ENCODE measurements at regions not wholly inside any gene's neighbourhood (a gene's known extent, or its start where the extent isn't known, plus 50 kb on each side); places are given as distances from the start of the nearest gene placed in this dataset.
"Not testable (repeated sequence)": the region's sequence is repeated elsewhere in the genome, so short reads cannot be mapped to it uniquely, and the experiment has no call there.

DNA sequence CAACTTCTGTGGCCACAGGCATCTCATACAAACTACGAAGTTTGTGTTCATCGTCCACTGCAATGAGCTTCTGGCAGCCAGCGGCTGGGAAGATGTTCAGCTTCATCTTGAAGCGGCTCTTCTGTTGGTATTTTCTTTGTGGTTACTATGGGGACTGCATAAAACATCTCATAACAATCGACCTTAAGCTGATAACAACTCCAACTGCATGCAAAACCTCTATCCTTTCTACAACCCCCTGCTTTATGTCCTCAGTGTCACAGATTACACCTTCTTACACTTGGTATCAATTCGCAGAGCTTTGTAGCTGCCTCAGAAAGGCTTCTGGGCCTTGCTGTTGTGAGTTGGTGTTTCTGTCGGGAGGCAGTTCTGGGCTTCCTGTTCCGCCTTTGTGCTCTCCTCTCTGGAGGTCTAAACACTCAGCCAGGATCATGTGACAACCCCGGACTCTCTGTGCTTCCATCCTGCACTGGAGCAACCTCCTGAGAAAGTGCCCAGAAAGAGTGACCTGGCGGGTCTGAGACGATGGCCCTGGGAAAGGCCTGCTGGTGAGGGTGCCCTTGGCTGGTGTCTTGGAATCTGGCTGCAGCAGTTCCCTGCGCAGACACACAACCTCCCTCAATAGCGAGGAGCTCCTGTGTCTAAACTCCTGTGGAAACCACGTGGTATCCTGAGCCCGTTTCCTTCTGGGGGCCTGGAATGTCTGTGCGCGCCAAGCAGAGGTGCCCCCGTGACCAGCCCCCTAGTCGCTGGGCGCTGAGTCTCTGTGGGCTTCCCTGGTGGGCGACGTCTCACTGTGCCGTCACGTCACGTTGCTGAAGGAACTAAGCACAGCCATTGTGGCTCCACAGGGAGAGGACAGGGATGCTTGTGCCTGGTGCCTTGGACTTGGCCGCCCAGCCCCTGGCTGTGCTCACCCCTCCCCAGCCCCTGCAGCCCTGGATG, 339.6 kb downstream of the ADGRD1 start:
- DNase-seq, result not testable (repeated sequence)

- not testable (repeated sequence) for DNase-seq
Observed at GRCh38 chr12:131294716-131295115, 341.0 kb downstream of the ADGRD1 start.

DNA sequence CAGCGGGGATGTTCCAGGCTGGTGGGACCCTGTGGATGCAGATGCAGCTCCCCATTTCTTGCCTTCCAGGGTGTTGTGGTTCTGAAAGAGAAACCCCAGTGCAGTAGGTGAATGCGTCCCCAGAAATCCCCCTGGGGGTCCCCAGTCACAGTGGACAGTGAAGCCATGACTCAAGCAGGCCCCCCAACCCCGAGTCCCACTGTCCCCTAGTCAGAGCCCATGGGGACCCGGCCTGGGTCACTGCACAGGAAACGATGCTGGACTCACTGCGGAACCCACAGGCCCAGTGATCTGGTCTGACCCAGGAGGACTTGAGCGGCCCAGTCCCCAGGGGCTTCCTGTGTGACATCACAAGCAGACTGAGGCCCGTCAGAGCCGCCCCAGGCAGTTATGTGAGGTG, 341.4 kb downstream of the ADGRD1 start:
- not testable (repeated sequence) for DNase-seq

- not testable (repeated sequence) for DNase-seq
Observed at GRCh38 chr12:131295559-131295958, 341.9 kb downstream of the ADGRD1 start.

DNA sequence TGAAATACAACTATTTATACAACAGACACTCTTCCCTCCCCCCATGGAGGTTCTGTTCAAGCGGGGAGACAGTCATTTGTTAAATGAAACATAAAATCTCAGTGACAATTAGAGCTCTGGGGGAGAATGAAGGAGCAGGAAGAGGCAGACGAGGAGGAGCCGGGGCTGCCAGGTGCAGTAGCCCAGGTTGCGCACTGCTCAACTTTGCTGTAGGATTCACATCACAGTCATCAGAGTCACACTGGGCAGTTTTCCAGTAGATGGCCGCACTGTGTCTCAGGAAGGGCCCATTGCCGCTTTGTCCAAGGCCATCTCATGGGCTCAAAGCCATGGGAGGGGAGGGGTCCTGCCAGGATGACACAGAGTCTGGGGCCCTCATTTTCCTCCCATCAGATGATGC, 342.4 kb downstream of the ADGRD1 start:
- not testable (repeated sequence) for DNase-seq

DNA sequence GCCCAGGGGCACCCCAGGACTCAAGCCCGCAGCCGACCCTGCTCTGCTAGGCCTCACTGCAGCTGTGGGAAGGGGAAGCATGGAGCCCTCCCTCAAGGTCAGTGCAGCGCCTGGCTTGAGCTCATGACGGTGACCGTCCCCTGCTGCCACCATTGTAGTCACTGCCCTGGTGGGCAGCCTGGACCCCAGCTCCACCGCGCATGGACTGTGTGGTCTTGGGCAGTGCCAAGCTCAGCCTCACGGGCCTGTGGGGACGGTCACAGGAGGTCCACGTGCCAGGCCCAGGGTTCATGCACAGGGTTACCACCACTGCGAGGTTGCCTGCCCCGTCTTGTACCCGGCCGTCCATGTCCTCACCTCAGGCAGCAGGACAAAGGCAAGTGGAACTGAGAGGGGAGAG, 342.9 kb downstream of the ADGRD1 start:
- not testable (repeated sequence) for DNase-seq

DNA sequence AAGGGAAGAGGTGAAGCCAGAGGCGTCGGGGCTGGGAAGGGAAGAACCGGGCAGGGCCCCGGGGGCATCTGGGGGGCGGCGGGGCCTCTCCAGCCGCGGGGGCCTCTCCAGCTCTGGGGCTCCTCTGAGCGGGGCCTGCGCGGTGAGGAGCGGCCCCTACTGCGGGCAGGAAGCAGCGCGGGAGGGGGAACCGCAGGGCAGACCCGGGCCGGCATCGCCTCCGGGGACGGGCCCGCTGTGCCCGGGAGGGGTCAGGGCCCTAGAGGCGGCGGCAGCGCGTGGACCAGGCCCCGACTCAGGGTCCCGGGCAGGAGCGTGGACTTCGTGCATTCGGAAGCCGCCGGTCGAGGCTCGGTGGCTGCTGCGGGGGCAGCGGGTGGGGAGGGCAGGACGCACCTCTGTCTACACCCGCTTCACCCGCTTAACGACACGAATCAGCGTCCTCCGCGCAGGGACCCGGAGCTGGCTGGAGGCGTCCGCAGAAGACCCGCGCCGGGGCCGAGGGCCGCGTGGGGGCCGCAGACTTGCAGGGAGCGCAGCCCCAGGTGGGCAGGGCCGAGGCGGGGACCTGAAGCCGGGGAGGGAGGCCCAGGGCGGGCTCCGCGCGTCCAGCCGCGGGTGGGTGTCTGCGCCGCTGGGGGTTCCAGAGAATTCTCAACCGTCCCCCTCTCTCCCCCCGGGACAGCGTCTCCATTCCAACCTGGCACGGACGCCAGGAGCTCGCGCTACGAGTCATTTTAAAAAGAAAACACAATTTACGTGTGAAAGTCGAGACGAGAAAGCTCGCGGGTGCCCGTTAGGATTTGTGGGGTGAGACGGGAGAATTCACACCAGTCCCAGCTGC, 345.0 kb downstream of the ADGRD1 start:
- not testable (repeated sequence) for DNase-seq

GRCh38 chr12:131299370-131299701, 345.6 kb downstream of the ADGRD1 start:
- DNase-seq, result not testable (repeated sequence)

GRCh38 chr12:131303576-131303975, 349.9 kb downstream of the ADGRD1 start:
- DNase-seq, result not testable (repeated sequence)

DNA sequence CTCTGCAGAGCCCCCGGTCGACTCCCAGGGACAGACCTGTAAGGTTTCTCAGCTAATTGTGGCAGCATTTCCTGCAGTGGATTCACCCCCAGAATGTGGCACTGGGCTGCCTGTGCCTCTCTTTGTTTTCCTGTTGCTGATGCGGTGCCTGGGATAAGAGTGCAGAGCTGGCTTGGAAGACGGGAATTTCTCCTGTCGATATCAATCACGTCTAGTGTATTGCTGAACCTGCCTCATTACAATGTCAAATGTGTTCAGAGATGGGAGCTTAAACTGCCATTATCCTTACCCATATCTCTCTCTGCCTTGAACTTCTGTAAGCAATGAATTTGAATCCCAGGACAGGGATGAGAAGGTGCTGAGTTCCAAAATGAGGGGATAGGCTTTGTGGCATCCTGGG, 350.9 kb downstream of the ADGRD1 start:
- not testable (repeated sequence) for DNase-seq

- DNase-seq, result no peak
Observed at GRCh38 chr12:131309700-131310099, 356.0 kb downstream of the ADGRD1 start.

DNA sequence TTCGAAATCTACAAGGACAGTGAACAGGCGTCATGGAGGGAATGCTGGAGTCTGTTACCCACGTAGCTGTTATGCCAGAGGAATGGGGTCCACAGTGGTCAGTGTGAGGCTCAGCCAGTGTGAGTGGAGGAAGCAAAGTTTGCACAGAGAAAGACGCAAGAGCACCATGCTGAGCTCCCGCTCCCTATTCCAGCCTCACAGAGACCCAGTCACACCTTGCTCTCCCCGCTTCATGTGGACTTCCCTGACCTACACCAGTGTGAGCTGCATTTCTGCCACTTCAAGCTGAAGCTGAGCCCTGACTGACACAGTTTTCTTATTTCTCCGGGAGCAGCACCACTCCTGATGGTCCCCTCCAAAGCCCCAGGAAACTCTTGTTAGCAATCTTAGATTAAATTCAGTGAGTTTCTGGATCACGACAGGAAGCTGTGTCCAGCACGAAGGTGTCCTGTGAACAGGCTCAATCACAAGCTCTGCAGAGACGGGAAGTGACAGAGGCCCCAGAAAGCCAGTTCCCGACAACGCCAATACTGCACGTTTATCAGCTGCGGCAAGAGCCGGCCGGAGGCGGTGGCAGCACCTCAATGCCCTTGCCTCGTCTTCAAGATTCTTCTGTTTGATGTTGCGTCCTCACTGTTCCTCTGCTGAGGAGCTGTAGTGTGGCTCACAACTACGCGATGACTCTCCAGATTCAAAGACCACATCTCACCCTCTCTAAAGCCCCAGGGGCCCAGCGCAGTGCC, 356.7 kb downstream of the ADGRD1 start:
- not testable (repeated sequence) for DNase-seq

- DNase-seq, result not testable (repeated sequence)
Observed at GRCh38 chr12:131311279-131311722, 357.6 kb downstream of the ADGRD1 start.

DNA sequence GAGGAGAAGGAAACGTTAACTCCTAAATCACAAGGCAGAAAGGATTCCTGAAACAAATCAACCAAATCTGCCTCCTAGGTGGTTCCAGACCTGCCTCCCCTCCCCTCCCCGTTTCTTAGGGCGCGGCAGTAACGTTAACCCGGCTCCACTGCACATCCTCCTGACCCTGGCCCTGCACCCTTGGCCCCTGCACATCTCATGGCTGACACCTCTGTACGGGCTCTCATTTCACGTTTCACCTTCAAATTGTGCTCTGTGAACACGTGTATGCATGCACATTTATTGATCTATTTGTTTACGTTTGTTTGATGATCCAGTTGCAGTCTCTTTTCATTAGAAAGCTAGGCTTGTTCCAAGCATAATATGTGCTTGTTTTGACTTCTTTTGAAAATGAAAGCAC, 358.1 kb downstream of the ADGRD1 start:
- no peak for DNase-seq

GRCh38 chr12:131312382-131312781, 358.7 kb downstream of the ADGRD1 start:
- DNase-seq, result not testable (repeated sequence)

DNA sequence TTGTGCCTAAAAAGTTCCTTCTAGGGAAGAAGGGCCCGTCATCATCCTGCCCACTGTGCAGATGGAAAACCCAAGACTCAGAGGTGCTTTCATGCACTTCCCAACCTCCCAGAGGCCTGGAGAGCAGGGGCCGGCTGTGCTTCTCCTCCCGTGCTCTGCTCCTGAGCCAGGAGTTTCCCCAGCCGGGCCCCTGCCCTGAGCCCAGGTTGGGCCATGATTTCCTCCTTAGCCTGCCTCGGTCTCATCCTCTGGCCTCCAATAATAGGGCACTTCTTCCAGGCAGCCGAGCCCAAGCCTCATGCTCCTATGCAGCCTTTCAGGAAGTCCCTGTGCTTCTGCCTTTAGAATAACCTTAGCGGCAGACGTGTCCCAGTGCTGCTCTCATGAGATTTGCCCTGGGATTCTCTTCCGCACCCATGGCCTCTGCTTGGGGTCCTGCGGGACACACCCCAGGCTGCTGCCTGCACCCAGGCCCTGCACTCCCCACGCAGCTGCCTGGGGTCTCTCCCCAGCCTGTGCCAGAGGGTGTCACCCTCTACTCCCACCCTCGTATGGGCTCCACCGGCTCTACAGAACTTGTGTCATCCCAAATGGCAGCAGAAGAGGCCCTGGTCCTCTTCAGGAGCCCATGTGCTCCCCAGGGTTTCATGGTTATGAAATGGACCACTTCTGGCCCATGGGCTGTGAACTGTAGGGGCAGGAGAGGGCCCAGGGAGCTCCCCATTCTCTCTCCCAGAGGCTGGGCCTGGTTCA, 359.3 kb downstream of the ADGRD1 start:
- no peak for DNase-seq

DNA sequence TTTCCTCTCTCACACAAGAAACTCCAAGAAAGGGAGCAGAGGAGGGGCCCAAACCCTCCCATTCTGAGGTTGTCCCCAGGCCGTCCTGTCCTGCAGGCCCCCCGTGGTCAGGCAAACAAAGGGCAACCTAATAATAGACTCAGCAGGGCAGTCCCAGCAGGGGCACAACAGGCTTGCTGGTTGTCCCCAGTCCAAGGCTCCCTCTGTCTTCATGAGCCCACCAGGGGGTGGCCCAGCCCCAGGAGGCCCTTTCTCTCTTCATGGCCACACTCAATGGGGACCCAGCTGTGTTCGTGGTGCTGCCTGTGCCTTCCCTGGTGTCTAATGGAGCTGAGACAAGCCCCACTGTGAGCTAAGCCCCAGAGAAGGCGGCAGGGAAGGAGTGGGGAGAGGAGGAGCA, 359.9 kb downstream of the ADGRD1 start:
- DNase-seq, result no peak

DNA sequence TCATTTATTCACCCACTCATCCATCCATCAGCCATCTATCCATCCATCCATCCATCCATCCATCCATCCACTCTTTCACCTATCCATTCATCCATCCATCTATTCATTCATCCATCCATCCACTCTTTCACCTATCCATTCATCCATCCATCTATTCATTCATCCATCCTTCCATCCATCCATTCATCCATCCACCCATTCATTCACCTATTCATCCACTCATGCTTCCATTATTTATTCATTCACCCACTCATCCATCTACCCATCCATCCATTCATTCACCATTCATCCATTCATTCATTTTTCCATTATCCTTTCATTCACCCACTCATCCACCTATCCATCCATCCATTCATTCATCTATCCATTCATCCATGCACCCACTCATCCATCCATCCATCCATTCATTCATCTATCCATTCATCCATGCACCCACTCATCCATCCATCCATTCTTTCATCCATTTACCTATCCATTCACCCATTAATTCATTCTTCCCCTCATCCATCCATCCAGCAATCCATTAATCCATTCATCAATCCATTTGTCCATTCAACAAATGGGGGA, 360.9 kb downstream of the ADGRD1 start:
- DNase-seq, result no peak

- DNase-seq, result no peak
Observed at GRCh38 chr12:131315601-131316000, 361.9 kb downstream of the ADGRD1 start.

GRCh38 chr12:131316388-131316787, 362.7 kb downstream of the ADGRD1 start:
- DNase-seq, result no peak

DNA sequence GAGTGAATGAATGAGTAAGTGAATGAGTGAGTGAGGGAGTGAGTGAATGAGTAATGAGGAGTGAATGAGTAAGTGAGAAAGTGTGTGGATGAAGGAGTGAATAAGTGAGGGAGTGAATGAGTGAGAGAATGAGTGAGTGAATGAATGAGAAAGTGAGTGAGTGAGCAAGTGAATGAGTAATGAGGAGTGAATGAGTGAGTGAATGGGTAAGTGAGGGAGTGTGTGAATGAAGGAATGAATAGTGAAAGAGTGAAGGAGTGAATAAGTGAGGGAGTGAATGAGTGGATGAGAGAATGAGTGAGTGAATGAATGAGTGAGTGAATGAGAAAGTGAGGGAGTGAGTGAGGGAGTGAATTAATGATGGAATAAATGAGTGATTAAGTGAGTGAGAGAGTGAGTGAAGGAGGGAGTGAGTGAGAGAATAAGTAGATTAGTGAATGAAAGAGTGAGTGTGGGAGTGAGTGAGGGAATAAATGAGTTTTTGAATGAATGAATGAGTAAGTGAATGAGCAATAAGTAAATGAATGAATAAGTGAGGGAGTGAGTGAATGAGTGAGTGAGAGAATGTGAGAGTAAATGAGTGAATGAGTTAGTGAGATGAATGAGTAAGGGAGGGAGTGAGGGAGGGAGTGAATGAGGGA, 364.5 kb downstream of the ADGRD1 start:
- no peak for DNase-seq

Measured in activated CD4-positive, alpha-beta T cell treated with anti-CD3 and anti-CD28 coated beads, Interleukin-2, amount 50 U/mL, for 4 hours (primary cell).